DOHH2 (cell line): ENCODE measurements at regions not wholly inside any gene's neighbourhood (a gene's known extent, or its start where the extent isn't known, plus 50 kb on each side); places are given as distances from the start of the nearest gene placed in this dataset.

Source experiments
- H3F3A ChIP-seq: fragments of 200-600 bp; sonication (generic), shearing (Covaris generic); 2 replicates; pipeline ENCODE4 v1.6.0; 2016; ENCODE audit warnings: antibody characterized with exemption, mild to moderate bottlenecking; ENCODE audit not compliant: control insufficient read depth, insufficient read depth
- H3K27ac ChIP-seq: fragments of 200-600 bp; sonication (generic); 2 replicates; pipeline ENCODE4 v1.5.1; 2014; ENCODE audit warnings: low read depth, mild to moderate bottlenecking, low read length, moderate library complexity
- H3K27me3 ChIP-seq: fragments of 200-600 bp; sonication (generic); 2 replicates; pipeline ENCODE4 v1.6.1; 2014; ENCODE audit warnings: mild to moderate bottlenecking, low read length, mixed read lengths; ENCODE audit not compliant: control insufficient read depth
- H3K36me3 ChIP-seq: fragments of 200-600 bp; sonication (generic); 2 replicates; pipeline ENCODE4 v1.6.1; 2014; ENCODE audit warnings: mild to moderate bottlenecking, low read length, moderate library complexity, mixed read lengths; ENCODE audit not compliant: control insufficient read depth
- H3K4me1 ChIP-seq: fragments of 200-600 bp; sonication (generic); 2 replicates; pipeline ENCODE4 v1.6.1; 2014; ENCODE audit warnings: mild to moderate bottlenecking, low read length, mixed read lengths; ENCODE audit not compliant: control insufficient read depth
- H3K4me2 ChIP-seq: fragments of 200-600 bp; sonication (generic); 2 replicates; pipeline ENCODE4 v1.6.0; 2014; ENCODE audit warnings: mild to moderate bottlenecking, low read length, moderate library complexity
- H3K4me3 ChIP-seq: fragments of 200-600 bp; sonication (generic); 2 replicates; pipeline ENCODE4 v1.5.1; 2014; ENCODE audit warnings: mild to moderate bottlenecking, low read length, mixed read lengths
- H3K79me2 ChIP-seq: fragments of 200-600 bp; sonication (generic); 2 replicates; pipeline ENCODE4 v1.6.1; 2014; ENCODE audit warnings: mild to moderate bottlenecking, low read length, mixed read lengths; ENCODE audit not compliant: control insufficient read depth
- H3K9me2 ChIP-seq: fragments of 200-600 bp; sonication (generic); replicated peaks from 2 replicates; pipeline ENCODE4 v1.6.1; 2014; ENCODE audit warnings: mild to moderate bottlenecking, low read length, mixed read lengths; ENCODE audit not compliant: control insufficient read depth
- H3K9me3 ChIP-seq: fragments of 200-600 bp; sonication (generic); 2 replicates; pipeline ENCODE4 v1.6.1; 2014; ENCODE audit warnings: antibody characterized with exemption, low read length, mixed read lengths; ENCODE audit not compliant: control insufficient read depth, insufficient read depth
- H4K20me1 ChIP-seq: fragments of 200-600 bp; sonication (generic); 2 replicates; pipeline ENCODE4 v1.6.0; 2014; ENCODE audit warnings: low read depth, mild to moderate bottlenecking, antibody characterized with exemption, low read length, moderate library complexity; ENCODE audit not compliant: control insufficient read depth, insufficient read depth
- CTCF ChIP-seq: fragments of 200-600 bp; sonication (generic); IDR thresholded peaks from one replicate; pipeline ENCODE4 v1.5.1; 2014; ENCODE audit warnings: antibody characterized with exemption, mild to moderate bottlenecking, low read depth, low read length; ENCODE audit not compliant: poor library complexity, severe bottlenecking
- EZH2phosphoT487 ChIP-seq: fragments of 200-600 bp; sonication (generic); IDR thresholded peaks from 2 replicates; pipeline ENCODE4 v1.6.1; 2017; ENCODE audit warnings: borderline replicate concordance, mild to moderate bottlenecking, antibody characterized with exemption, low read length, moderate library complexity, mixed read lengths

- Histone ChIP-seq H3K4me3 (no peak overlapping the region), H3K36me3 (no peaks in the 10 kb centered on the region), H3K27me3 (no peaks in the 10 kb centered on the region), H3K27ac (no peak overlapping the region), H3K79me2 (no peaks in the 10 kb centered on the region), H3K4me1 (no peaks in the 10 kb centered on the region; the same call in 1 of the 2 replicates), H4K20me1 (no peaks in the 10 kb centered on the region), H3F3A (no peaks in the 10 kb centered on the region), H3K9me2 (no peaks in the 10 kb centered on the region), H3K9me3 (no peaks in the 10 kb centered on the region), H3K4me2 (no peak overlapping the region)
- no peak for TF ChIP-seq EZH2phosphoT487
- TF ChIP-seq CTCF, result no peak
Observed at GRCh38 chr2:67865917-67866316, 196.9 kb downstream of the C1D start.

- Histone ChIP-seq H3K4me2 (no peak overlapping the region), H4K20me1 (no peaks in the 10 kb centered on the region), H3K9me2 (no peaks in the 10 kb centered on the region), H3K27ac (no peak overlapping the region), H3K4me1 (no peaks in the 10 kb centered on the region), H3K4me3 (no peak overlapping the region), H3K27me3 (peaks cover 2% of the 10 kb centered on the region; the same call in 1 of the 2 replicates), H3K79me2 (no peaks in the 10 kb centered on the region), H3F3A (no peaks in the 10 kb centered on the region), H3K36me3 (no peaks in the 10 kb centered on the region), H3K9me3 (no peaks in the 10 kb centered on the region)
- TF ChIP-seq EZH2phosphoT487 (no peak), CTCF (no peak)
Observed at GRCh38 chr2:67867735-67868134, 195.1 kb downstream of the C1D start.

- H3K4me1 ChIP-seq, result no peaks in the 10 kb centered on the region
- H3K4me2 ChIP-seq, result no peak overlapping the region
- no peaks in the 10 kb centered on the region for H3F3A ChIP-seq
- H4K20me1 ChIP-seq, result no peaks in the 10 kb centered on the region
- TF ChIP-seq CTCF, result no peak
- no peak for TF ChIP-seq EZH2phosphoT487
- no peak overlapping the region for H3K27ac ChIP-seq
- H3K36me3 ChIP-seq, result no peaks in the 10 kb centered on the region
- H3K9me2 ChIP-seq, result no peaks in the 10 kb centered on the region
- no peaks in the 10 kb centered on the region for H3K79me2 ChIP-seq
- peaks cover 2% of the 10 kb centered on the region; the same call in 1 of the 2 replicates for H3K27me3 ChIP-seq
- no peak overlapping the region for H3K4me3 ChIP-seq
- H3K9me3 ChIP-seq, result no peaks in the 10 kb centered on the region
Observed at GRCh38 chr2:67871686-67872412, 191.0 kb downstream of the C1D start.
